ENCODE measurements at regions not wholly inside any gene's neighbourhood (a gene's known extent, or its start where the extent isn't known, plus 50 kb on each side); places are given as distances from the start of the nearest gene placed in this dataset.

- H3K27me3 ChIP-seq (ENCODE audit: insufficient read depth in 3 of 3, low read length in 2 of 3) = no peaks in the 10 kb centered on the region
- H3K4me3 ChIP-seq = no peak overlapping the region
- no peak for TF ChIP-seq CTCF (IDR thresholded peaks at IDR 0.05)
- 56 to 63% (median 63%) methylated on average over 9 of the region's 9 CpGs for WGBS, 3 donors
- no peak overlapping the region for H3K27ac ChIP-seq
- H3K4me1 ChIP-seq = no peaks in the 10 kb centered on the region
- DNase-seq (no peak), ATAC-seq (no peak)
- intact Hi-C loops (cut with DNase I) = no loop called here
- H3K36me3 ChIP-seq (ENCODE audit: insufficient read depth in 1 of 2, low read depth in 1 of 2) = no peaks in the 10 kb centered on the region
- H3K9me3 ChIP-seq = no peaks in the 10 kb centered on the region
These were observed 87.9 kb upstream of the TRIO start for GRCh38 chr5:14054965-14055963.

GRCh38 chr5:14054111-14054854 lies 88.9 kb upstream of the TRIO start:
- Histone ChIP-seq H3K4me3 (no peak overlapping the region), H3K4me1 (no peaks in the 10 kb centered on the region), H3K27me3 (ENCODE audit: insufficient read depth in 3 of 3, low read length in 2 of 3) (no peaks in the 10 kb centered on the region), H3K27ac (no peak overlapping the region), H3K36me3 (ENCODE audit: insufficient read depth in 1 of 2, low read depth in 1 of 2) (no peaks in the 10 kb centered on the region), H3K9me3 (peaks cover 3% of the 10 kb centered on the region)
- TF ChIP-seq CTCF (IDR thresholded peaks at IDR 0.05) = no peak
- ATAC-seq (no peak), DNase-seq (no peak)
- intact Hi-C loops (cut with DNase I) = no loop called here
- 88 to 92% (median 92%) methylated on average over 9 of the region's 9 CpGs for WGBS, 3 donors

GRCh38 chr5:14050821-14051220 lies 92.3 kb upstream of the TRIO start:
- ATAC-seq (no peak), DNase-seq (no peak)
- intact Hi-C loops (cut with DNase I) = no loop called here
- H3K27ac ChIP-seq = no peak overlapping the region
- no peaks in the 10 kb centered on the region for H3K27me3 ChIP-seq (ENCODE audit: insufficient read depth in 3 of 3, low read length in 2 of 3)
- peaks cover 8% of the 10 kb centered on the region for H3K9me3 ChIP-seq
- WGBS, 3 donors = 60 to 69% (median 64%) methylated on average over 4 of the region's 4 CpGs
- H3K36me3 ChIP-seq (ENCODE audit: insufficient read depth in 1 of 2, low read depth in 1 of 2) = no peaks in the 10 kb centered on the region
- TF ChIP-seq CTCF (IDR thresholded peaks at IDR 0.05) = no peak
- H3K4me3 ChIP-seq = no peak overlapping the region
- H3K4me1 ChIP-seq = no peaks in the 10 kb centered on the region

GRCh38 chr5:14048434-14048833 lies 94.7 kb upstream of the TRIO start:
- Histone ChIP-seq H3K36me3 (ENCODE audit: insufficient read depth in 1 of 2, low read depth in 1 of 2) (no peaks in the 10 kb centered on the region), H3K4me3 (no peak overlapping the region), H3K27me3 (ENCODE audit: insufficient read depth in 3 of 3, low read length in 2 of 3) (no peaks in the 10 kb centered on the region), H3K9me3 (peaks cover 8% of the 10 kb centered on the region), H3K4me1 (no peaks in the 10 kb centered on the region), H3K27ac (no peak overlapping the region)
- TF ChIP-seq CTCF (IDR thresholded peaks at IDR 0.05) = no peak
- intact Hi-C loops (cut with DNase I) = no loop called here
- DNase-seq = no peak
- ATAC-seq = no peak
